ENCODE measurements at regions not wholly inside any gene's neighbourhood (a gene's known extent, or its start where the extent isn't known, plus 50 kb on each side); places are given as distances from the start of the nearest gene placed in this dataset.

- TF ChIP-seq ATF7 (IDR thresholded peaks at IDR 0.05) (peak; percentile 66), ATF7 (CRISPR knock-in tag; IDR thresholded peaks at IDR 0.05) (no peak), KDM5B (CRISPR knock-in tag; IDR thresholded peaks at IDR 0.05; ENCODE audit: borderline replicate concordance) (no peak)
- H3K79me2 ChIP-seq (ENCODE audit: insufficient read depth, low read length), result no peaks in the 10 kb centered on the region
- ChIA-PET CTCF (ENCODE audit: low intra/inter-chr PET ratio, low total read pairs) (no interaction called here), POLR2A (no interaction called here)
- WGBS (ENCODE audit: low lambda C conversion rate), result 47% methylated on average over 3 of the region's 60 CpGs
- H3K4me1 ChIP-seq (ENCODE audit: insufficient read depth, low read length), result no peaks in the 10 kb centered on the region; the same call in 1 of the 2 replicates
- in situ Hi-C loops (cut with HindIII; ENCODE audit: extremely low pct_ligation_motif_present, low pct_unique_long_range_greater_than_20kb) (loop anchor here (10.0 kb wide), 1 partner anchor 65 kb away; no protein-coding TSS in a partner anchor), intact Hi-C loops (cut with micrococcal nuclease; ENCODE audit: unreplicated experiment) (no loop called here)
- FAIRE-seq (no peak), ATAC-seq (peak; percentile 11; the same call in 1 of the 3 replicates), DNase-seq (ENCODE audit: low spot score) (no peak)
- no TSS peak for BruUV-seq (replicated peaks)
- H3K27me3 ChIP-seq (ENCODE audit: control insufficient read depth in 1 of 2, insufficient read depth in 2 of 2, low read length in 2 of 2), result peaks cover 1 to 16% of the 10 kb centered on the region in 2 experiments; a peak in 3 of 5 replicates
- no peak overlapping the region for H2AFZ ChIP-seq (ENCODE audit: low read length)
- no peaks in the 10 kb centered on the region for H3K36me3 ChIP-seq (replicated peaks in 1 of 2; ENCODE audit: control insufficient read depth in 1 of 2, insufficient read depth in 2 of 2, low read length in 2 of 2)
- H3K9ac ChIP-seq (ENCODE audit: insufficient read depth, low read depth, low read length), result no peak overlapping the region
- peak overlapping the region; percentile 55 for H3K4me2 ChIP-seq (ENCODE audit: low read depth, low read length)
- no peaks in the 10 kb centered on the region for H3K9me3 ChIP-seq (ENCODE audit: low read length)
- H4K20me1 ChIP-seq (ENCODE audit: insufficient read depth, low read length), result no peaks in the 10 kb centered on the region
- no peak overlapping the region for H3K27ac ChIP-seq (ENCODE audit: extremely low read length, insufficient read depth, low read length)
- peak overlapping the region in 2 of 3 experiments; percentile 36 to 77; a peak in 4 of 6 replicates for H3K4me3 ChIP-seq (replicated peaks in 1 of 3; ENCODE audit: insufficient read depth in 1 of 3, low read depth in 2 of 3, low read length in 3 of 3)
Measured at GRCh38 chr15:31869686-31870307, 160.5 kb upstream of the CHRNA7 start.

DNA sequence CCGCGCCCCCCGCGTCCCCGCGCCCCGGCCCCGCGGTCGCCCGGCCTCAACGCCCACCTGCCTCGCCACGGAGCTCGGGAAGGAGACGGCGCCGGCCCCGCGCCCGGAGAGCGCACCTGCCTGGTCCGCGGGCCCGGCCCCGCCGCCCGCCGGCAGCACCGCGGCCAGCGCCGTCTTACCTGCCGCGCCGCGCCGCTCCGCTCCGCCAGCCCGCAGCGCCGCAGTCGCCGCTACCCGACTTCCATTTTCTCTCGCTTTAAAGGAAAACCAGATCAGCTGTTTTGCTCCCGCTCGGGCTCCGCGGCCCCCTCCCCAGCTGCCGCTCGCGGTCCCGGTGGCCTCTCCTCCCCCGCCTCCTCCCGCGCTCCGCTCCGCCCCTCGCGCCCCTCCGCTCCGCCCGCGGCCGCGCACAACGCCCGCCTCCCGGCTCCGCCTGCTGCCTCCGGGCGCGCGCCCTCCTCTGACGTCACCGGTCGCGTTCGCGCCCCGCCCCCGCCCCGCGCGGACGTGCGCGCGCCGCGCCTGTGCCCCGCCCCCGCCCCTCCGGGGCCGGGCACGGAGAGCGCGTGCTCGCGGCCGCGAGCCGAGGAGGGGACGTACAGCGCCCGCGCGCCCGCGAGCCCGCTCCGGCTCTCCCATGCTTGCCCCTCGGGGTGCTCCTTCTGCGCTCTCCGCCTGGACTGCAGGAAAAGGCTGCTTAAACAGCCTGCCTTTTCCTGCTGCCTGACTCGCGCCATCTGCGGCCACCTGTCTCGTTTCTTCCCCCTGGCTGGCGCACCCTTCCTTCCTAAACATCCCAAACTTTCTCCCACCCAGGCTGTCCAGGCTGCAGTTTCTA lies 159.8 kb upstream of the CHRNA7 start, which contains the start of gene OTUD7A:
OTUD7A (minus strand) TSS at position 346 of the 838 bp plus-strand sequence.
- in situ Hi-C loops (cut with HindIII; ENCODE audit: extremely low pct_ligation_motif_present, low pct_unique_long_range_greater_than_20kb), result no loop called here
- Histone ChIP-seq H2AFZ (ENCODE audit: low read length) (peak within 1 kb of the TSS; percentile 86), H3K79me2 (ENCODE audit: insufficient read depth, low read length) (no peaks in the 10 kb centered on the region), H3K27me3 (ENCODE audit: control insufficient read depth in 1 of 2, insufficient read depth in 2 of 2, low read length in 2 of 2) (peaks cover 1 to 16% of the 10 kb centered on the region in 2 experiments; a peak in 3 of 5 replicates), H3K9me3 (ENCODE audit: low read length) (no peaks in the 10 kb centered on the region), H3K36me3 (replicated peaks in 1 of 2; ENCODE audit: control insufficient read depth in 1 of 2, insufficient read depth in 2 of 2, low read length in 2 of 2) (no peaks in the 10 kb centered on the region), H3K4me1 (ENCODE audit: insufficient read depth, low read length) (no peaks in the 10 kb centered on the region; the same call in 1 of the 2 replicates), H3K9ac (ENCODE audit: insufficient read depth, low read depth, low read length) (no peak within 1 kb of the TSS), H3K27ac (ENCODE audit: extremely low read length, insufficient read depth, low read length) (no peak within 1 kb of the TSS), H3K4me3 (replicated peaks in 1 of 3; ENCODE audit: insufficient read depth in 1 of 3, low read depth in 2 of 3, low read length in 3 of 3) (peak within 1 kb of the TSS; percentile 69 to 77 (median 77)), H4K20me1 (ENCODE audit: insufficient read depth, low read length) (no peaks in the 10 kb centered on the region), H3K4me2 (ENCODE audit: low read depth, low read length) (peak within 1 kb of the TSS; percentile 95)
- peak; percentile 90 for ATAC-seq
- intact Hi-C loops (cut with micrococcal nuclease; ENCODE audit: unreplicated experiment), result no loop called here
- no TSS peak for BruUV-seq (replicated peaks)
- ChIA-PET POLR2A (no interaction called here), CTCF (ENCODE audit: low intra/inter-chr PET ratio, low total read pairs) (no interaction called here)
- peak; percentile 35 for DNase-seq (ENCODE audit: low spot score)
- WGBS (ENCODE audit: low lambda C conversion rate), result 2% methylated on average over 25 of the region's 122 CpGs
- FAIRE-seq, result no peak
- TF ChIP-seq ZFX (CRISPR knock-in tag; IDR thresholded peaks at IDR 0.05; ENCODE audit: low read depth) (0 out of 2 replicates have a peak, but pooled peaks have one; percentile 14), CHD2 (IDR thresholded peaks at IDR 0.05; ENCODE audit: low read depth, low read length) (no peak), MED13 (CRISPR knock-in tag; IDR thresholded peaks at IDR 0.05) (no peak), SP4 (CRISPR knock-in tag; IDR thresholded peaks at IDR 0.05) (peak; percentile 70), SYNCRIP (IDR thresholded peaks at IDR 0.05; ENCODE audit: insufficient read depth, low read depth, low read length) (no peak), ZNF563 (CRISPR knock-in tag; IDR thresholded peaks at IDR 0.05) (peak; percentile 26; the same call in 1 of the 2 replicates), PRPF4 (IDR thresholded peaks at IDR 0.05; ENCODE audit: low read depth, low read length, poor library complexity, severe bottlenecking) (no peak), CREB1 (IDR thresholded peaks at IDR 0.05) (peak; percentile 91; the same call in 1 of the 2 replicates), CREB1 (CRISPR knock-in tag; IDR thresholded peaks at IDR 0.05) (no peak), DBP (CRISPR knock-in tag; IDR thresholded peaks at IDR 0.05; ENCODE audit: not compliant biosample characterization) (no peak), MAZ (IDR thresholded peaks at IDR 0.05; ENCODE audit: borderline replicate concordance, low read depth, low read length) (no peak), MAZ (CRISPR knock-in tag; IDR thresholded peaks at IDR 0.05; ENCODE audit: low read depth) (peak; percentile 74)
- TF ChIP-seq, protein P1, sequence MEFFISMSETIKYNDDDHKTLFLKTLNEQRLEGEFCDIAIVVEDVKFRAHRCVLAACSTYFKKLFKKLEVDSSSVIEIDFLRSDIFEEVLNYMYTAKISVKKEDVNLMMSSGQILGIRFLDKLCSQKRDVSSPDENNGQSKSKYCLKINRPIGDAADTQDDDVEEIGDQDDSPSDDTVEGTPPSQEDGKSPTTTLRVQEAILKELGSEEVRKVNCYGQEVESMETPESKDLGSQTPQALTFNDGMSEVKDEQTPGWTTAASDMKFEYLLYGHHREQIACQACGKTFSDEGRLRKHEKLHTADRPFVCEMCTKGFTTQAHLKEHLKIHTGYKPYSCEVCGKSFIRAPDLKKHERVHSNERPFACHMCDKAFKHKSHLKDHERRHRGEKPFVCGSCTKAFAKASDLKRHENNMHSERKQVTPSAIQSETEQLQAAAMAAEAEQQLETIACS (CRISPR knock-in tag; IDR thresholded peaks at IDR 0.05), result peak; percentile 91

All from HepG2 (cell line).